OCI-LY3 (cell line): ENCODE measurements at regions not wholly inside any gene's neighbourhood (a gene's known extent, or its start where the extent isn't known, plus 50 kb on each side); places are given as distances from the start of the nearest gene placed in this dataset.

Experiments used
- H2AFZ ChIP-seq: fragments of 200-600, 300-600 bp; shearing (Covaris generic); 2 replicates; pipeline ENCODE4 v1.6.0; 2014; ENCODE audit warnings: antibody characterized with exemption, low read depth, low read length
- H3K27ac ChIP-seq: fragments of 200-600, 300-600 bp; sonication (generic); 2 replicates; pipeline ENCODE4 v1.5.1; 2014; ENCODE audit warnings: mild to moderate bottlenecking, low read length, moderate library complexity, mixed read lengths
- H3K27me3 ChIP-seq: fragments of 200-600, 300-600 bp; sonication (generic); 2 replicates; pipeline ENCODE4 v1.6.1; 2014; ENCODE audit warnings: low read depth, low read length, mixed read lengths
- H3K36me3 ChIP-seq: fragments of 200-600, 300-600 bp; sonication (generic); replicated peaks from 2 replicates; pipeline ENCODE3; 2014; ENCODE audit warnings: low read depth, low read length, mixed read lengths
- H3K4me1 ChIP-seq: fragments of 300-600, 200-600 bp; sonication (generic); 2 replicates; pipeline ENCODE4 v1.6.1; 2014; ENCODE audit warnings: low read length, mixed read lengths
- H3K4me2 ChIP-seq: fragments of 200-600, 300-600 bp; sonication (generic); 2 replicates; pipeline ENCODE4 v1.6.1; 2014; ENCODE audit warnings: low read length, mixed read lengths
- H3K4me3 ChIP-seq: fragments of 300-600, 200-600 bp; sonication (generic); 2 replicates; pipeline ENCODE4 v1.5.1; 2014; ENCODE audit warnings: antibody characterized with exemption, mild to moderate bottlenecking, low read length, moderate library complexity
- H3K79me2 ChIP-seq: fragments of 300-600, 200-600 bp; shearing (Covaris generic); 2 replicates; pipeline ENCODE4 v1.6.1; 2014; ENCODE audit warnings: mild to moderate bottlenecking, low read length, mixed read lengths
- H3K9ac ChIP-seq: fragments of 300-600, 200-600 bp; shearing (Covaris generic); 2 replicates; pipeline ENCODE4 v1.6.0; 2014; ENCODE audit warnings: mild to moderate bottlenecking, low read length, moderate library complexity
- H3K9me3 ChIP-seq: fragments of 200-600, 300-600 bp; shearing (Covaris generic); 2 replicates; pipeline ENCODE4 v1.6.1; 2014; ENCODE audit warnings: low read length, mixed read lengths; ENCODE audit not compliant: insufficient read depth
- H4K20me1 ChIP-seq: fragments of 200-600, 300-600 bp; sonication (generic); 2 replicates; pipeline ENCODE4 v1.6.1; 2016; ENCODE audit warnings: low read length, mixed read lengths; ENCODE audit not compliant: insufficient read depth
- EZH2phosphoT487 ChIP-seq: fragments of 200-600 bp; shearing (Covaris generic); IDR thresholded peaks from 2 replicates; pipeline ENCODE4 v1.6.1; 2018; ENCODE audit warnings: antibody characterized with exemption, mixed run types, low read depth
- TF ChIP-seq, protein P1 (sequence below): fragments of 200-600, 300-600 bp; sonication (generic); IDR thresholded peaks from 2 replicates; pipeline ENCODE4 v1.5.1; 2014; ENCODE audit warnings: antibody characterized with exemption, low read length, low read depth

- Histone ChIP-seq H3K27ac (no peak overlapping the region), H3K36me3 (no peaks in the 10 kb centered on the region)
Measured at GRCh38 chr5:41650131-41650530, 139.7 kb upstream of the PLCXD3 start.

GRCh38 chr5:41649659-41650058 is 139.3 kb upstream of the PLCXD3 start:
- no peak overlapping the region for H3K4me2 ChIP-seq
- H3K27me3 ChIP-seq, result no peaks in the 10 kb centered on the region
- no peaks in the 10 kb centered on the region for H3K4me1 ChIP-seq
- no peaks in the 10 kb centered on the region for H3K9me3 ChIP-seq
- no peaks in the 10 kb centered on the region for H3K36me3 ChIP-seq
- no peak overlapping the region for H3K9ac ChIP-seq
- no peak overlapping the region for H3K27ac ChIP-seq
- no peak overlapping the region for H3K4me3 ChIP-seq
- TF ChIP-seq EZH2phosphoT487, result no peak
- TF ChIP-seq, protein P1, sequence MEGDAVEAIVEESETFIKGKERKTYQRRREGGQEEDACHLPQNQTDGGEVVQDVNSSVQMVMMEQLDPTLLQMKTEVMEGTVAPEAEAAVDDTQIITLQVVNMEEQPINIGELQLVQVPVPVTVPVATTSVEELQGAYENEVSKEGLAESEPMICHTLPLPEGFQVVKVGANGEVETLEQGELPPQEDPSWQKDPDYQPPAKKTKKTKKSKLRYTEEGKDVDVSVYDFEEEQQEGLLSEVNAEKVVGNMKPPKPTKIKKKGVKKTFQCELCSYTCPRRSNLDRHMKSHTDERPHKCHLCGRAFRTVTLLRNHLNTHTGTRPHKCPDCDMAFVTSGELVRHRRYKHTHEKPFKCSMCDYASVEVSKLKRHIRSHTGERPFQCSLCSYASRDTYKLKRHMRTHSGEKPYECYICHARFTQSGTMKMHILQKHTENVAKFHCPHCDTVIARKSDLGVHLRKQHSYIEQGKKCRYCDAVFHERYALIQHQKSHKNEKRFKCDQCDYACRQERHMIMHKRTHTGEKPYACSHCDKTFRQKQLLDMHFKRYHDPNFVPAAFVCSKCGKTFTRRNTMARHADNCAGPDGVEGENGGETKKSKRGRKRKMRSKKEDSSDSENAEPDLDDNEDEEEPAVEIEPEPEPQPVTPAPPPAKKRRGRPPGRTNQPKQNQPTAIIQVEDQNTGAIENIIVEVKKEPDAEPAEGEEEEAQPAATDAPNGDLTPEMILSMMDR, result no peak
- H2AFZ ChIP-seq, result no peak overlapping the region
- H3K79me2 ChIP-seq, result no peaks in the 10 kb centered on the region
- H4K20me1 ChIP-seq, result no peaks in the 10 kb centered on the region

More at GRCh38 chr5:41650131-41650530, 139.7 kb upstream of the PLCXD3 start:
- H3K4me2 ChIP-seq, result no peak overlapping the region
- no peaks in the 10 kb centered on the region for H3K79me2 ChIP-seq
- no peaks in the 10 kb centered on the region for H3K27me3 ChIP-seq
- H4K20me1 ChIP-seq, result no peaks in the 10 kb centered on the region
- TF ChIP-seq, protein P1, result no peak
- no peak for TF ChIP-seq EZH2phosphoT487
- H3K4me3 ChIP-seq, result no peak overlapping the region
- no peak overlapping the region for H3K9ac ChIP-seq
- H2AFZ ChIP-seq, result no peak overlapping the region
- H3K4me1 ChIP-seq, result no peaks in the 10 kb centered on the region
- H3K9me3 ChIP-seq, result no peaks in the 10 kb centered on the region

- Histone ChIP-seq H3K27ac (no peak overlapping the region), H3K79me2 (no peaks in the 10 kb centered on the region), H3K4me1 (no peaks in the 10 kb centered on the region), H3K9ac (no peak overlapping the region), H4K20me1 (no peaks in the 10 kb centered on the region), H3K4me2 (no peak overlapping the region), H3K27me3 (no peaks in the 10 kb centered on the region), H2AFZ (no peak overlapping the region), H3K9me3 (no peaks in the 10 kb centered on the region), H3K36me3 (no peaks in the 10 kb centered on the region), H3K4me3 (no peak overlapping the region)
- TF ChIP-seq EZH2phosphoT487, result no peak
- TF ChIP-seq, protein P1, result no peak
Measured at GRCh38 chr5:41648996-41649395, 138.6 kb upstream of the PLCXD3 start.

DNA sequence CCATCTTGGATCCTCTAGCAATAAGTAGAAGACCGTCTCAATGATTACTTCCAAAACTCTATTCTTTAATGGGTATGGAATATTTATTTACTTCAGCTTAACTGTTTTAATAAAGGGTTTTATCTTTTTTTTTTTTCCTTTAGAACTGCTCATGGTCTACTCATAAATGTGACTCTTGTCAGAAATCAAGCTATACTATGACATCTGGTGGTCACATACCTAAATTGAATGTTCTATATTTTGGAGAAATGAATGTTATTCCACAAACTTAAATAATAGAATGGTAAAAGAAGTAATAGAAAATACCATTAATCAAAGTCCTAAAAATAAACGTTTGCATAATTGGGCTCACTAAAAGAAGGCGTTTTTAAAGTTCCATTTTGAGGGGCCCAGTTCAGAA is 131.2 kb upstream of the PLCXD3 start:
- no peak overlapping the region for H2AFZ ChIP-seq
- H3K79me2 ChIP-seq, result no peaks in the 10 kb centered on the region
- no peak for TF ChIP-seq EZH2phosphoT487
- TF ChIP-seq, protein P1, result peak; percentile 26
- H3K9me3 ChIP-seq, result no peaks in the 10 kb centered on the region
- H3K36me3 ChIP-seq, result no peaks in the 10 kb centered on the region
- H4K20me1 ChIP-seq, result no peaks in the 10 kb centered on the region
- no peak overlapping the region for H3K9ac ChIP-seq
- no peak overlapping the region for H3K4me2 ChIP-seq
- H3K4me3 ChIP-seq, result no peak overlapping the region
- no peaks in the 10 kb centered on the region for H3K4me1 ChIP-seq
- no peaks in the 10 kb centered on the region for H3K27me3 ChIP-seq
- no peak overlapping the region for H3K27ac ChIP-seq
